HepG2 (cell line): ENCODE measurements at regions not wholly inside any gene's neighbourhood (a gene's known extent, or its start where the extent isn't known, plus 50 kb on each side); places are given as distances from the start of the nearest gene placed in this dataset.

ENCODE experiments used
- ATAC-seq: fragments of 200-7000 bp; cut with Tn5 transposase; 3 replicates; pipeline ENCODE4 v1.9.1; 2020; ENCODE audit warnings: mild to moderate bottlenecking, moderate library complexity
- BruUV-seq: library from RNA; stranded (reverse); fragments of 400-500 nt; replicated peaks from 2 replicates; lab custom pipeline; 2021; lab: Mats Ljungman, UMichigan
- CTCF ChIA-PET: fragments of 300-600 bp; formaldehyde crosslinking; extraction: SDS; loops from one replicate; lab custom pipeline; 2021; ENCODE audit warnings: low total read pairs, inconsistent platforms, low intra/inter-chr PET ratio; lab: Yijun Ruan, JAX
- POLR2A ChIA-PET: fragments of 350-600 bp; sonication (Branson Sonifier 250); formaldehyde crosslinking; loops from one replicate; lab custom pipeline; 2020; ENCODE audit warnings: antibody characterized with exemption, inconsistent platforms; lab: Yijun Ruan, JAX
- DNase-seq: peaks from one replicate; pipeline ENCODE4 v3.0.0-alpha.2; 2015; ENCODE audit warnings: low spot score
- FAIRE-seq: peaks from 3 replicates; lab custom pipeline; 2011; peaks lifted over from hg19 to GRCh38; lab: Jason Lieb, UNC
- H2AFZ ChIP-seq: one replicate; pipeline ENCODE4 v1.6.1; 2011; ENCODE audit warnings: low read length, inconsistent platforms
- H3K27ac ChIP-seq: fragments of 300-600 bp; 3 replicates; pipeline ENCODE4 v1.8.0; 2011; ENCODE audit warnings: mixed run types, mild to moderate bottlenecking, mixed read lengths, low read length, inconsistent platforms; ENCODE audit not compliant: insufficient read depth; ENCODE audit errors: extremely low read length
- H3K27me3 ChIP-seq, 2 experiments: fragments of 200-600 bp in 1 of 2; 2 replicates in 1 of 2; 3 replicates in 1 of 2; pipeline versions ENCODE4 v1.6.0 to v1.8.0; 2011; ENCODE audit warnings: low read length in 2 of 2, mild to moderate bottlenecking in 2 of 2, moderate library complexity in 2 of 2, inconsistent platforms in 1 of 2; ENCODE audit not compliant: insufficient read depth in 2 of 2, control insufficient read depth in 1 of 2
- H3K36me3 ChIP-seq, 2 experiments: fragments of 200-600 bp in 1 of 2; replicated peaks in 1 of 2; 2 replicates in 1 of 2; 3 replicates in 1 of 2; pipeline versions ENCODE4 v1.5.1 to v1.8.0; 2011; ENCODE audit warnings: low read length in 2 of 2, inconsistent platforms in 1 of 2; ENCODE audit not compliant: insufficient read depth in 2 of 2, control insufficient read depth in 1 of 2
- H3K4me1 ChIP-seq: 2 replicates; pipeline ENCODE4 v1.5.1; 2012; ENCODE audit warnings: low read length, inconsistent platforms; ENCODE audit not compliant: insufficient read depth
- H3K4me2 ChIP-seq: 2 replicates; pipeline ENCODE4 v1.6.0; 2011; ENCODE audit warnings: low read depth, low read length, inconsistent platforms
- H3K4me3 ChIP-seq, 3 experiments: fragments of 200-600 bp in 1 of 3; sonication (generic), shearing (Covaris generic) in 1 of 3; replicated peaks in 1 of 3; 2 replicates each; pipeline ENCODE4 v1.5.1; 2011 to 2016; ENCODE audit warnings: low read length in 3 of 3, inconsistent platforms in 2 of 3, low read depth in 2 of 3, mild to moderate bottlenecking in 2 of 3, control low read depth in 1 of 3, mixed read lengths in 1 of 3; ENCODE audit not compliant: insufficient read depth in 1 of 3
- H3K79me2 ChIP-seq: one replicate; pipeline ENCODE4 v1.6.1; 2011; ENCODE audit warnings: low read length, inconsistent platforms; ENCODE audit not compliant: insufficient read depth
- H3K9ac ChIP-seq: 2 replicates; pipeline ENCODE4 v1.6.0; 2011; ENCODE audit warnings: mild to moderate bottlenecking, low read depth, low read length, inconsistent platforms; ENCODE audit not compliant: insufficient read depth
- H3K9me3 ChIP-seq: 2 replicates; pipeline ENCODE4 v1.5.1; 2012; ENCODE audit warnings: mild to moderate bottlenecking, low read length
- H4K20me1 ChIP-seq: 2 replicates; pipeline ENCODE4 v1.6.0; 2011; ENCODE audit warnings: inconsistent platforms, mild to moderate bottlenecking, low read length, moderate library complexity; ENCODE audit not compliant: insufficient read depth
- GMEB1 ChIP-seq: sonication (generic); formaldehyde crosslinking; IDR thresholded peaks from 2 replicates; pipeline ENCODE4 v1.5.1; 2020; ENCODE audit warnings: missing genetic modification reagents, mild to moderate bottlenecking, borderline replicate concordance
- HNF4G ChIP-seq, 2 experiments: sonication (generic) in 1 of 2; formaldehyde crosslinking in 1 of 2; IDR thresholded peaks; 2 replicates each; pipeline versions ENCODE4 v1.4.0 to v1.6.1; 2011 to 2020; ENCODE audit warnings: borderline replicate concordance in 2 of 2, low read depth in 2 of 2, mild to moderate bottlenecking in 2 of 2, low read length in 1 of 2, missing genetic modification reagents in 1 of 2, moderate library complexity in 1 of 2
- MAFF ChIP-seq: IDR thresholded peaks from 2 replicates; pipeline ENCODE4 v1.6.1; 2011; ENCODE audit warnings: low read depth, low read length, improper control_type of control experiment
- MAFG ChIP-seq: sonication (generic); formaldehyde crosslinking; IDR thresholded peaks from 2 replicates; pipeline ENCODE4 v1.5.1; 2020; ENCODE audit warnings: mild to moderate bottlenecking, missing genetic modification reagents
- MAFK ChIP-seq, 2 experiments: IDR thresholded peaks in 1 of 2; conservative IDR thresholded peaks in 1 of 2; 2 replicates each; pipeline ENCODE4 v1.6.1; 2011; ENCODE audit warnings: improper control_type of control experiment in 2 of 2, low read length in 2 of 2
- MIER2 ChIP-seq: IDR thresholded peaks from 2 replicates; pipeline ENCODE4 v1.6.1; 2016; ENCODE audit warnings: missing biosample characterization, missing genetic modification reagents
- RARG ChIP-seq: sonication (generic); formaldehyde crosslinking; IDR thresholded peaks from 2 replicates; pipeline ENCODE4 v1.4.0; 2020; ENCODE audit warnings: low read depth, mild to moderate bottlenecking, missing genetic modification reagents
- ZGPAT ChIP-seq: IDR thresholded peaks from 2 replicates; pipeline ENCODE4 v1.6.1; 2016; ENCODE audit warnings: mild to moderate bottlenecking
- ZNF44 ChIP-seq: sonication (generic); formaldehyde crosslinking; IDR thresholded peaks from 2 replicates; pipeline ENCODE4 v1.5.1; 2020; ENCODE audit warnings: mild to moderate bottlenecking, missing genetic modification reagents
- ZNF451 ChIP-seq: sonication (generic); formaldehyde crosslinking; IDR thresholded peaks from 2 replicates; pipeline ENCODE4 v1.5.0; 2020; ENCODE audit warnings: mild to moderate bottlenecking, missing genetic modification reagents
- ZNF720 ChIP-seq: sonication (generic); formaldehyde crosslinking; IDR thresholded peaks from 2 replicates; pipeline ENCODE4 v1.4.0; 2020; ENCODE audit warnings: missing genetic modification reagents
- WGBS: methylation state at CpG from one replicate; pipeline ENCODE4 v1.1.6; 2017; ENCODE audit warnings: low lambda C conversion rate; 5-methylcytosine and 5-hydroxymethylcytosine counted together
- in situ Hi-C: cut with HindIII; loops from 2 replicates; pipeline ENCODE4 v1.10.0; 2017; ENCODE audit warnings: low pct_unique_long_range_greater_than_20kb; ENCODE audit not compliant: extremely low pct_ligation_motif_present
- intact Hi-C: fragments of 100-400 bp; cut with micrococcal nuclease; formaldehyde crosslinking; loops from one replicate; pipeline ENCODE4 v1.10.0; 2022; ENCODE audit not compliant: unreplicated experiment

GRCh38 chr5:107786424-107786823 is 115.7 kb upstream of the EFNA5 start:
- Histone ChIP-seq H4K20me1 (no peaks in the 10 kb centered on the region), H2AFZ (no peak overlapping the region), H3K36me3 (no peaks in the 10 kb centered on the region), H3K9ac (no peak overlapping the region), H3K79me2 (no peaks in the 10 kb centered on the region), H3K4me1 (no peaks in the 10 kb centered on the region), H3K27ac (no peak overlapping the region), H3K9me3 (no peaks in the 10 kb centered on the region), H3K27me3 (no peaks in the 10 kb centered on the region), H3K4me2 (no peak overlapping the region), H3K4me3 (no peak overlapping the region)
- TF ChIP-seq MAFG (CRISPR knock-in tag) (no peak), MAFK (conservative IDR thresholded peaks at IDR 0.05 in 1 of 2, IDR thresholded peaks at IDR 0.05 in 1 of 2; ENCODE audit: low read length in 2 of 2) (peak; percentile 47 to 65), ZNF451 (CRISPR knock-in tag) (no peak), MAFF (peak; percentile 32; the same call in 1 of the 2 replicates), RARG (CRISPR knock-in tag) (no peak), ZNF720 (CRISPR knock-in tag) (no peak), GMEB1 (CRISPR knock-in tag) (no peak), ZNF44 (CRISPR knock-in tag) (no peak), HNF4G (IDR thresholded peaks at IDR 0.05; ENCODE audit: borderline replicate concordance, low read depth, low read length) (no peak), HNF4G (CRISPR knock-in tag; IDR thresholded peaks at IDR 0.05; ENCODE audit: borderline replicate concordance, low read depth) (no peak), MIER2 (CRISPR knock-in tag) (no peak), ZGPAT (CRISPR knock-in tag) (no peak)
- BruUV-seq, result no TSS peak
- WGBS, result 0% methylated on average over 1 of the region's 1 CpG
- ChIA-PET CTCF (no interaction called here), POLR2A (no interaction called here)
- DNase-seq, result no peak
- intact Hi-C loops, result no loop called here
- no peak for FAIRE-seq
- ATAC-seq, result no peak
- in situ Hi-C loops, result no loop called here
